Nephron progenitor cell (in vitro differentiated cells): ENCODE measurements at regions not wholly inside any gene's neighbourhood (a gene's known extent, or its start where the extent isn't known, plus 50 kb on each side); places are given as distances from the start of the nearest gene placed in this dataset.

Experiments
- DNase-seq: peaks from one replicate; pipeline ENCODE4 v3.0.0; 2021
- H3K27ac Mint-ChIP-seq: 2 replicates; pipeline ENCODE4 v1.8.0; 2021; ENCODE audit warnings: mild to moderate bottlenecking, moderate library complexity, mixed read lengths
- H3K27me3 Mint-ChIP-seq: 2 replicates; pipeline ENCODE4 v1.8.0; 2021; ENCODE audit warnings: mild to moderate bottlenecking, low read depth, mixed read lengths; ENCODE audit not compliant: poor library complexity
- H3K36me3 Mint-ChIP-seq: 2 replicates; pipeline ENCODE4 v1.8.0; 2021; ENCODE audit warnings: low read depth, mixed read lengths
- H3K4me1 Mint-ChIP-seq: 2 replicates; pipeline ENCODE4 v1.8.0; 2021; ENCODE audit warnings: mixed read lengths
- H3K4me3 Mint-ChIP-seq: 2 replicates; pipeline ENCODE4 v1.8.0; 2021; ENCODE audit warnings: mild to moderate bottlenecking, moderate library complexity, mixed read lengths
- H3K9me3 Mint-ChIP-seq: 2 replicates; pipeline ENCODE4 v1.8.0; 2021; ENCODE audit warnings: mild to moderate bottlenecking, moderate library complexity, mixed read lengths
- CTCF ChIP-seq: fragments of 200-600 bp; sonication (generic); IDR thresholded peaks from 2 replicates; pipeline ENCODE4 v1.5.0; 2021; ENCODE audit warnings: antibody characterized with exemption

GRCh38 chr3:87558492-87558891 is 282.1 kb upstream of the POU1F1 start:
- Mint-ChIP-seq H3K4me3 (no peak overlapping the region), H3K4me1 (no peaks in the 10 kb centered on the region), H3K27me3 (no peaks in the 10 kb centered on the region), H3K9me3 (no peaks in the 10 kb centered on the region), H3K27ac (no peak overlapping the region), H3K36me3 (no peaks in the 10 kb centered on the region)
- DNase-seq = no peak
- no peak for TF ChIP-seq CTCF

- no peaks in the 10 kb centered on the region for H3K27me3 Mint-ChIP-seq
- no peaks in the 10 kb centered on the region for H3K9me3 Mint-ChIP-seq
- H3K4me3 Mint-ChIP-seq = no peak overlapping the region
Measured at GRCh38 chr3:87555290-87555689, 278.9 kb upstream of the POU1F1 start.

DNA sequence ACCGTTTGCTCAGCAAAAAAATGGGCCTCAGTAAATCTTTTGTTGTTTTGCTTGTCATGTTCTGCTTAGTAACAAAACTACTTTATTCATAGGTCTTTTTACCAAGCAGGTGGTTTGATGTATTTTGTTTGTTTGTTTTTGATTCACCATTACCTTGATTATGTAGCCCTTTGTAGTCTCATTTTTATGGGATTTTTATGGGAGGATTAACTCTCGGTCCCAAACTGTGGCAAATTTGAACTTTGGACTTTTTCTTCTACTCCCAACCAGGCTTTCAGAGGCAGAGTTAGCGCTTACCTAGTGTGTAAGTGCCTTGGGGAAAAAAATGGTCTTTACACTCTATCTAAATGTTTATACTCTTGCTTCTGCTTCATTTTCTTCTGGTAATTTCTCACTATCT is 276.7 kb upstream of the POU1F1 start:
- H3K27me3 Mint-ChIP-seq = no peaks in the 10 kb centered on the region
- no peak overlapping the region for H3K4me3 Mint-ChIP-seq
- no peak for TF ChIP-seq CTCF
- H3K27ac Mint-ChIP-seq = no peak overlapping the region
- DNase-seq = no peak
- no peaks in the 10 kb centered on the region for H3K9me3 Mint-ChIP-seq
- H3K36me3 Mint-ChIP-seq = no peaks in the 10 kb centered on the region
- H3K4me1 Mint-ChIP-seq = peaks cover 4% of the 10 kb centered on the region

More at GRCh38 chr3:87555290-87555689, 278.9 kb upstream of the POU1F1 start:
- no peaks in the 10 kb centered on the region for H3K36me3 Mint-ChIP-seq
- TF ChIP-seq CTCF = no peak
- H3K27ac Mint-ChIP-seq = no peak overlapping the region
- peaks cover 4% of the 10 kb centered on the region for H3K4me1 Mint-ChIP-seq
- no peak for DNase-seq

- no peak for DNase-seq
- no peak overlapping the region for H3K4me3 Mint-ChIP-seq
- TF ChIP-seq CTCF = no peak
- no peaks in the 10 kb centered on the region for H3K27me3 Mint-ChIP-seq
- no peaks in the 10 kb centered on the region for H3K9me3 Mint-ChIP-seq
- H3K27ac Mint-ChIP-seq = no peak overlapping the region
- H3K36me3 Mint-ChIP-seq = no peaks in the 10 kb centered on the region
- H3K4me1 Mint-ChIP-seq = peaks cover 9% of the 10 kb centered on the region
Measured at GRCh38 chr3:87550892-87551291, 274.5 kb upstream of the POU1F1 start.

GRCh38 chr3:87549208-87549607 is 272.8 kb upstream of the POU1F1 start:
- TF ChIP-seq CTCF = no peak
- Mint-ChIP-seq H3K27me3 (no peaks in the 10 kb centered on the region), H3K4me3 (no peak overlapping the region), H3K27ac (no peak overlapping the region), H3K36me3 (no peaks in the 10 kb centered on the region), H3K9me3 (no peaks in the 10 kb centered on the region), H3K4me1 (peaks cover 10% of the 10 kb centered on the region)
- no peak for DNase-seq

DNA sequence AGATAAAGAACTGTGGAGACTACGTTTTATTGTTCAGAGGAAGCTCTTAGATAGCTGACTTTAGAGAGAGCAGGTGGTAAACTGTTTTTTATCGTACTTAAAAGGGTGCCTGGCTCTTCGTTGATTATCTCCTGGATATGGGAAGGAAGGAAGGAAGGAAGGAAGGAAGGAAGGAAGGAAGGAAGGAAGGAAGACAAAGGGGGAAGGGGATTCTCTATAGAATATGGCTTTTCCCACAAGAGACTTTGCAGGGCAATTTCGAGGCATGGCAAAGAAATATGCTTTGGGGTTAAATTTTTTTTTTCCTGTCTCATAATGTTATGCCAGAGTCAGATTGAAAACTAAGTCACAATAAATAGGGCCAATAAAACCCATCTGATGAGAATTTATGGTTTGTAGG is 271.9 kb upstream of the POU1F1 start:
- H3K9me3 Mint-ChIP-seq = peaks cover 3% of the 10 kb centered on the region
- H3K27me3 Mint-ChIP-seq = no peaks in the 10 kb centered on the region
- H3K36me3 Mint-ChIP-seq = no peaks in the 10 kb centered on the region
- DNase-seq = no peak
- no peak overlapping the region for H3K4me3 Mint-ChIP-seq
- peaks cover 8% of the 10 kb centered on the region for H3K4me1 Mint-ChIP-seq
- H3K27ac Mint-ChIP-seq = no peak overlapping the region
- no peak for TF ChIP-seq CTCF
